ENCODE measurements at regions not wholly inside any gene's neighbourhood (a gene's known extent, or its start where the extent isn't known, plus 50 kb on each side); places are given as distances from the start of the nearest gene placed in this dataset.

DNA sequence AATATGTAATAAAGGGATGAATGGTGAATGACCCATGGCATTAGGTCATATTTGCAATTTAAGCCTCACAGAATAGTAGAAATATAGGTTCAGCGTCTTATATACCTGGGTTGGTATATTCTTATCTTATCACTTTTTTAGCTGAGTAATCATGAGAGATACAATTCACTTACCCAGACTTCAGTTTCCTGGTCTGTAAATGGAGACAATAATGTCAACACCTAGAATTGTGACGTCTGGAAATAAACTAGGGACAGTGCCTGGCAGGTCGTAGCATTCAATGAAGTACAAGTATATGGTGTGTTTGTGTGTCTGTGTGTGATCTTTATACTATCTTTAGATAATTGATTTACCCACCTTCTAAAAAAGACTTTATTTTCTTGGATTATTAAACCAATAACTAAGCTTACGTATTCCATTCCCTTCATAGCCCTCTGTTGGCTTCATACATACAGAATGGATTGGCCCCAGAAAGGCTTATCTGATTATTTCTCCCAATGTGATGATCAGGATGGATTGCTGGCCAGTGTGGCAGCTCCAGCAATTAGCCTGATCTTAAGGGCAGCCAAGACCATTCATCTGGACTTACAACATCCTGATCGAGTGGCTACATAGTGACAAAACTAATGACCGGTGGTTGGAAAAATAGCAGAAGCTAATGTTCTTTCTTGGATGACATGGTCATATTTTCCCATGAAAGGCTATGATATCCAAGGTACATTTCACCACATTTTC lies 121.2 kb upstream of the NPVF start:
- intact Hi-C loops (cut with DNase I; ENCODE audit: low total_unique reads), result no loop called here
- TF ChIP-seq POLR2A (IDR thresholded peaks at IDR 0.05) (no peak), POLR2AphosphoS5 (IDR thresholded peaks at IDR 0.05) (no peak)
- TF ChIP-seq, protein P1, sequence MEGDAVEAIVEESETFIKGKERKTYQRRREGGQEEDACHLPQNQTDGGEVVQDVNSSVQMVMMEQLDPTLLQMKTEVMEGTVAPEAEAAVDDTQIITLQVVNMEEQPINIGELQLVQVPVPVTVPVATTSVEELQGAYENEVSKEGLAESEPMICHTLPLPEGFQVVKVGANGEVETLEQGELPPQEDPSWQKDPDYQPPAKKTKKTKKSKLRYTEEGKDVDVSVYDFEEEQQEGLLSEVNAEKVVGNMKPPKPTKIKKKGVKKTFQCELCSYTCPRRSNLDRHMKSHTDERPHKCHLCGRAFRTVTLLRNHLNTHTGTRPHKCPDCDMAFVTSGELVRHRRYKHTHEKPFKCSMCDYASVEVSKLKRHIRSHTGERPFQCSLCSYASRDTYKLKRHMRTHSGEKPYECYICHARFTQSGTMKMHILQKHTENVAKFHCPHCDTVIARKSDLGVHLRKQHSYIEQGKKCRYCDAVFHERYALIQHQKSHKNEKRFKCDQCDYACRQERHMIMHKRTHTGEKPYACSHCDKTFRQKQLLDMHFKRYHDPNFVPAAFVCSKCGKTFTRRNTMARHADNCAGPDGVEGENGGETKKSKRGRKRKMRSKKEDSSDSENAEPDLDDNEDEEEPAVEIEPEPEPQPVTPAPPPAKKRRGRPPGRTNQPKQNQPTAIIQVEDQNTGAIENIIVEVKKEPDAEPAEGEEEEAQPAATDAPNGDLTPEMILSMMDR (IDR thresholded peaks at IDR 0.05), result no peak
- Histone ChIP-seq H3K27me3 (no peaks in the 10 kb centered on the region), H3K9me3 (no peaks in the 10 kb centered on the region), H3K36me3 (no peaks in the 10 kb centered on the region), H3K4me1 (no peaks in the 10 kb centered on the region), H3K27ac (no peak overlapping the region), H3K4me3 (no peak overlapping the region)
- DNase-seq (ENCODE audit: low spot score in 2 of 2), result no peak

DNA sequence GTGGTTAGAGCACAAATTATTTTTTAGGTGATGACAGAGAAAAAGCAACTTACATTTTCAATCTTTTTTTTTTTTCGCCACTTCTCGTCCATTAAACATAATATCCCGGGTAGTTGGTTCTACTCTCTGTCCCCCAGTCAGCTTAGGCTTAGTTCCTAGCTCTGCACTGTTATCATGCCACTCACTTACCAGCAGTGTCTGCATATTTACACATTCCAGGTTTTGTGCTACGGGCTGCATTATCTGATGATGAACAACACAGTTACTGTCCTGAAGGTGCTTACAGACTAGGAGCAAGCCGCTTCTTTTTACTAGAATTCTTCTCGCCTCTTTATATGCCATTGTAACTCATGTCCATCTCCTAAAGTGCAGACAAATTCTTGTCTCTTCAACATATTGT lies 121.8 kb upstream of the NPVF start:
- Histone ChIP-seq H3K9me3 (no peaks in the 10 kb centered on the region), H3K27ac (no peak overlapping the region), H3K36me3 (no peaks in the 10 kb centered on the region), H3K4me3 (no peak overlapping the region), H3K4me1 (no peaks in the 10 kb centered on the region), H3K27me3 (no peaks in the 10 kb centered on the region)
- intact Hi-C loops (cut with DNase I; ENCODE audit: low total_unique reads), result no loop called here
- no peak for DNase-seq (ENCODE audit: low spot score in 2 of 2)
- TF ChIP-seq POLR2AphosphoS5 (IDR thresholded peaks at IDR 0.05), result no peak
- TF ChIP-seq, protein P1 (IDR thresholded peaks at IDR 0.05), result no peak
- TF ChIP-seq POLR2A (IDR thresholded peaks at IDR 0.05), result no peak

DNA sequence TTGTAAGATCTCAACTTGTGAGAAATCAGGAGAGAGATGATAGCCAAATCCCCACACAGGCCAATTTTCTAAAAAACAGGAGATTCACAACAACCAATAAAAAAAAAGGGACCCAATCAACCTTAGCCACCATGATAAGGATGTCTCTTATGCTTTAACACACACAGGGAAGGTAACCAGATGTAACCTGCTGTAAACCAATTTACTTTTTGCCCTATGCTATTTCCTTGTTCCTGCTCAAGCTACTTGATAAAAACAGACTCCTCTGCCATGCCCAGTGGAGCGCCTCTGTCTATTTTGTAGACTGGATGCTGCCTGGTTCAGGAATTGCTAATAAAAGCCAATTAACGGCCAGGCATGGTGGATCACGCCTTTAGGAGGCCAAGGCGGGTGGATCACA lies 123.5 kb upstream of the NPVF start:
- Histone ChIP-seq H3K4me3 (no peak overlapping the region), H3K27me3 (no peaks in the 10 kb centered on the region), H3K27ac (no peak overlapping the region), H3K36me3 (no peaks in the 10 kb centered on the region), H3K9me3 (no peaks in the 10 kb centered on the region), H3K4me1 (no peaks in the 10 kb centered on the region)
- no peak for TF ChIP-seq POLR2A (IDR thresholded peaks at IDR 0.05)
- no peak for TF ChIP-seq POLR2AphosphoS5 (IDR thresholded peaks at IDR 0.05)
- TF ChIP-seq, protein P1 (IDR thresholded peaks at IDR 0.05), result no peak
- intact Hi-C loops (cut with DNase I; ENCODE audit: low total_unique reads), result no loop called here
- no peak for DNase-seq (ENCODE audit: low spot score in 2 of 2)

DNA sequence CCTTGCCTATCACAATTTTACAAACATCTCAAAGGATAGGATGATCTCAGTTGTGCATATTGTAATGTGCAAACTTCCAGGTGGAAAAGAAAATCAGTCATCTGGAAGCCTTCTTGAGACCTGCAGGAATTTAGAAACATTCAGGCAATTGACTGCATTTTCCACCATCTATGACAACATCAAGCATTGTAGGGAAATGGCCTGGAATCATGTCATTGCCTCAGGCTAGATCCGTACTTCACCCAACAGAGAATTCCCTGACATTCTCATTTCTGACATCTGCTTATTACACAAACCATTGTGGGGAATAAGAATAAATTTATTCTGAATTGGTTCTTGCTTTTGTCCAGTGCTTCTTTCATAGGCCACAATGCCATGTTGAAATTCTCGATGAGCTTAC lies 124.9 kb upstream of the NPVF start:
- intact Hi-C loops (cut with DNase I; ENCODE audit: low total_unique reads), result no loop called here
- no peaks in the 10 kb centered on the region for H3K27me3 ChIP-seq
- no peak for DNase-seq (ENCODE audit: low spot score in 2 of 2)
- H3K36me3 ChIP-seq, result no peaks in the 10 kb centered on the region
- no peaks in the 10 kb centered on the region for H3K9me3 ChIP-seq
- TF ChIP-seq, protein P1 (IDR thresholded peaks at IDR 0.05), result no peak
- TF ChIP-seq POLR2A (IDR thresholded peaks at IDR 0.05) (no peak), POLR2AphosphoS5 (IDR thresholded peaks at IDR 0.05) (no peak)
- no peaks in the 10 kb centered on the region for H3K4me1 ChIP-seq
- H3K27ac ChIP-seq, result no peak overlapping the region
- H3K4me3 ChIP-seq, result no peak overlapping the region

DNA sequence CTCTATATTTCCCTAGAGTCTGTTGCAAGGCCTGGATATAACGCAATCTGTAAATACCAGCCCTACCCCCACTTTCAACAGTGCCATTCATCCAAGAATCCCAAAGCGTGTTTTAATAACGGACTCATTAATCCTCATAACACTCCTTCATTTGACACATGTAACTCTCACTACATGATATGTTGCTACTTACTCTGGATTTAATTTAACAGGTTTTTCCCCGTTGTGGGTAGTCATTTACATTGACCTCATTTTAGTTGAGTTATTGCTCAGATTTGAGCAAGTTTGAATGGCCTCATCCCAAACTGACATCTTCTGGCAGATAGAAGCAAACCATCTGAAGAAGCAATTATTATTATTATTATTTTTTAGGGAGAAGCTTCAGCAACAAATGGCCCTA lies 125.4 kb upstream of the NPVF start:
- no peak overlapping the region for H3K27ac ChIP-seq
- no peaks in the 10 kb centered on the region for H3K4me1 ChIP-seq
- DNase-seq (ENCODE audit: low spot score in 2 of 2), result no peak
- H3K27me3 ChIP-seq, result no peaks in the 10 kb centered on the region
- H3K36me3 ChIP-seq, result no peaks in the 10 kb centered on the region
- intact Hi-C loops (cut with DNase I; ENCODE audit: low total_unique reads), result no loop called here
- TF ChIP-seq POLR2A (IDR thresholded peaks at IDR 0.05) (no peak), POLR2AphosphoS5 (IDR thresholded peaks at IDR 0.05) (no peak)
- TF ChIP-seq, protein P1 (IDR thresholded peaks at IDR 0.05), result no peak
- no peaks in the 10 kb centered on the region for H3K9me3 ChIP-seq
- no peak overlapping the region for H3K4me3 ChIP-seq

All from breast epithelium (tissue), 4 donors.